ENCODE measurements at regions not wholly inside any gene's neighbourhood (a gene's known extent, or its start where the extent isn't known, plus 50 kb on each side); places are given as distances from the start of the nearest gene placed in this dataset.
A peak's percentile ranks its signal among the peaks of the same experiment; 100 is the strongest.
"Not testable (repeated sequence)": the region's sequence is repeated elsewhere in the genome, so short reads cannot be mapped to it uniquely, and the experiment has no call there.

DNA sequence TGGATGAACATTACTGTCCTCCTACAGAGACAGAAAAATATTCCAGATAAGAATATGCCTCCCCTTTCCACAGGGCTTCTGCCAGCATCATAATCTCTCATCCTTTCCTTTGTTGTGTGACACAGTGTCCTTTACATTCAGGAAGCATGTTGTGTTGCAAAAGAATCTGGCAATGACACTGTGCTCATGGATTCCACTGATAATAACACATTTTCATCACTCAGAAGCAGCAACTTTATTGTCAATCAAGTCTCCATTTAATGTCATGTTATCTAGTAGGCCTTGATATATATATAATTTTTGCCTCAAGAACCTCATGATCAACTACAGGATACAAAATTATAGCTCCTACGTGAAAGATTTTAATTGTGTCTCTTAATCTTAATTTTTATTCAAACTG, 833.9 kb downstream of the FSTL5 start:
- FAIRE-seq, result no peak

GRCh38 chr4:161321706-161322105, 842.1 kb downstream of the FSTL5 start:
- no peak for FAIRE-seq

GRCh38 chr4:161320377-161320776, 843.4 kb downstream of the FSTL5 start:
- no peak for FAIRE-seq

DNA sequence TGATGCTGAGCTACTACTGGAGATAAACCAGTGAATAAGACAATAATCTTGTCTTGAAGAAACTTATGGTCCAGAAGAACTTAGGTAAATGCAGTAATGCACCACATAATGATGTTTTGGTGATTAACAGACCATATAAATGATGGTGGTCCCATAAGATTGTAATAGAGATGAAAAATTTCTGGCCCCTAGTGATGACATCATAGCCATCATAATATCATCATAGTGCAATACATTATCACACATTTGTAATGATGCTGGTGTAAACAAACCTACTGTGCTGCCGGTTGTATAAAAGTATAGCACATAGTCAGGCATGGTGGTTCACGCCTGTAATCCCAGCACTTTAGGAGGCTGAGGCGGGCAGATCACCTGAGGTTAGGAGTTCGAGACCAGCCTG, 846.8 kb downstream of the FSTL5 start:
- FAIRE-seq, result no peak

DNA sequence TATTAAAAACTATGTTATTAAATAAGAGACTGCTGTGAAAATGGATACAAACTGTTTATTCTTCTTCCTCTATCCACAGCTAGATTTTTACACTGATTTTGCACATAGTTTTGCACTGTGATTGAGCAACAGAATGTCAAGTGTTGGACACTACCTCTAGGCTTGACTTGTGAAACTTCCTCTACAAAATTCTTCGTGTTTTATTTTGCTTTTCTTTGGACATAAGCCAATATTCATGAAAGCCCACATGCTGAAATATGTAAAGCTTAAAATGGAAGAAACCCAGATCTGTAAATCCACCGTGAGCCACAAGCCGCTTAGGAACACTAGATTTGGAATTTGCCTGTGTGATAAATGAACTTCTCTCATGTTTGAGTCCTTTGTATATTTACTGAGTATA, 849.4 kb downstream of the FSTL5 start:
- no peak for FAIRE-seq

DNA sequence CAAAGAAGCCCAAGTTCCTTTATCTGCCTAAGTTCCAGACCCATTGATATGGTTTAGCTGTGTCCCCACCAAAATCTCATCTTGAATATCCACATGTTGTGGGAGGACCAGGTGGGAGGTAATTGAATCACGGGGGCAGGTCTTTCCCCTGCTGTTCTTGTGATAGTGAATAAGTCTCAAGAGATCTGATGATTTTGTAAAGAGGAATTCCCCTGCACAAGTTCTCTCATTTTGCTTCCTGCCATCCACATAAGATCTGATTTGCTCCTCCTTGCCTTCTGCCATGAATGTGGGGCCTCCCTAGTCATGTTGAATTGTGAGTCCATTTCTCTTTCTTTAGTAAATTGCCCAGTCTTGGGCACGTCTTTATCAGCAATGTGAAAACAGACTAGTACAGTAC, 860.2 kb downstream of the FSTL5 start:
- FAIRE-seq, result no peak

DNA sequence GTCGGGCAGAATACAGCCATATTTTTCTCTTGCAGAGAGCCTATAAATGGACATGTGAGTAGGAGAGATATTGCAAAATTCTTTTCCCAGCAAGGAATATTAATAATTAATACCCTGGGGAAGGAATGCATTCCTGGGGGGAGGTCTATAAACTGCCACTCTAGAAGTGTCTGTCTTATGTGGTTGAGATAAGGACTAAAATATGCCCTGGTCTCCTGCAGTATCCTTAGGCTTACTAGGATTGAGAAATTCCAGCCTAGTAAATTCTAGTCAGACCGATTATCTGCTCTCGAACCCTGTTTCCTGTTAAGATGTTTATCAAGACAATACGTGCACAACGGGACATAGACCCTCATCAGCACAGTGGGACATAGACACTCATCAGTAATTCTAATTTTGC, 872.6 kb downstream of the FSTL5 start:
- no peak for FAIRE-seq

DNA sequence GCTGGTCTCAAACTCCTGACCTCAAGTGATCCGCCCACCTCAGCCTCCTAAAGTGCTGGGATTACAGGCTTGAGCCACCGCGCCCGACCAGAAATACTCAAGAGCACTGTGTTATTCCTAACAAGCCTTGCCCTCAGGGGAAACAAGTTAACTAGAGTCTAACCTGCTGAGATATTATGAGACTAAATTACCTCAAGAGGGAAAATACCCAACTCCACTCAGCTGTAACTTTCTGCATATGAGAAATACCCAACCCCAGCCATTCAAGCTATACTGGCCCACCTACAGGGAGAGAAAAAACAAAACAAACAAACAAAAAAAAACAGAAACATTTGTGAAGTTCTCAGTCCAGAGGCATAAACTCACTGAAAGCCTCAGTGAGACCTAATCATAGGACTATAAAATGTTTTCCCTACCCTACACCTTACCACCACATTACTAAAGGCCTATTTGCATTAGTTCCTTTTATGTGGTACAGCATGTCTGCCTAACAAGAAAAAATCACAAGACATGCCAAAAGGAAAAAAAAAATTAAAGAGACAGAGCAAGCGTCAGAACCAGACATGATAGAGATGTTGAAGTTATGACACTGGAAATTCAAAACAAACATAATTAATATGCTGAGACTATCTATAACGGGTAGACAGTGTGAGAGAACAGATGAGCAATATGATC, 876.0 kb downstream of the FSTL5 start:
- no peak for FAIRE-seq

- no peak for FAIRE-seq
Observed at GRCh38 chr4:161285461-161285860, 878.3 kb downstream of the FSTL5 start.

DNA sequence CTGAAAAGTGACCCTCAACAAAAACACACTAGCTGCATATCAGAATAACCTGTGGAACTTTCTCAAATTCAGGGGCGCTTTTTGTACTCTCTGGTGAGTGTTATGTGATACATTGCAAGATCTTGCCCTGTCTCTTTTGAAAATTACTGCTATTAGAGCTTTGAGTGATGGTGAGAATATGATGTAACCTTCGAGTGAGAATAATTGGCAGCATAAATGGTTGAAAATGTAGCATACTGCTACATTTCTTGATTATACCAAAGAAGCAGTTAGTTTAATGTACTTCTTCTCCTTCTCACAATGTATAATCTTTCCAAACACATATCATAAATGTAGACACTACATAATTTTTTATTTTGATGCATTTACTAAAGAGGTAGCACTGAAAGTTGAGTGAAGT, 882.9 kb downstream of the FSTL5 start:
- FAIRE-seq, result no peak

GRCh38 chr4:161279095-161279494, 884.7 kb downstream of the FSTL5 start:
- no peak for FAIRE-seq

GRCh38 chr4:161277150-161277787, 886.5 kb downstream of the FSTL5 start:
- not testable (repeated sequence) for FAIRE-seq

DNA sequence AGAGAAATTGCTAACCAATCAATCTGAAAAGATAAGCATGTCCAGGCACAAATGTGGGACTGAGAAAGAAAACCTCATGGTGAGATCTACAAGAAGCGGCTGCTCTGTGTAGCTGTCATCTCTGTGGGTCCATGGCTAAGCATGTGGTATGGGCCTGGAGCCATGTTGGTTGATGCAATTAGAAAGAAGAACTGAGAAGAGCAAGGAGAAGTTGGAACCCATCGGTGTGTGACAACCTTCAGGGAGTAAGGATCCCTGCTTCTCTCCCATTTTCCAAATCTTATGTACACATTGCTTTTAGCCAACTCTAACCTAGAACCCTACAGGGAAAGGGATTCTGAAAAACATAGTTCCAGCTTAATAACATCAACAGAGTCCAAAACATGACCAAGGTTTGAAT, 890.2 kb downstream of the FSTL5 start:
- no peak for FAIRE-seq

- no peak for FAIRE-seq
Observed at GRCh38 chr4:161260819-161261218, 903.0 kb downstream of the FSTL5 start.

DNA sequence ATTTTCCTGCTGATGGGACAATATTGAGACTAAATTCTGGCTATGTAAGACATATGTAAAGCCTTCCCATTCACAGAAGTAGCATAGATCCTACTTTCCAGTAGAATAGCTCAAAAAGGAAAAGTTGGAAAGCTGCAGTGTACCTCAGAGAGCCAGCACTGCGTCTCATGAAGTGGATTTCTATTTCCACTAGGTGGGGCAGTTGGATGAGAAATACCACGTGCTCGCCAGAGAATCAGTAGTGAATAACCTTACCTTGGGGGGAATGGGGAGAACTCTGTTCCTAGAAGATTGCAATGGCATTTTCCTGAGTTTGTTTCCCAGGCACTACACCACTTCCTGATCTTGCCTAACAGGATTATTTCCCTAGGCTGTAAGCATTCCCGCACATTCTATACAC, 907.1 kb downstream of the FSTL5 start:
- no peak for FAIRE-seq

DNA sequence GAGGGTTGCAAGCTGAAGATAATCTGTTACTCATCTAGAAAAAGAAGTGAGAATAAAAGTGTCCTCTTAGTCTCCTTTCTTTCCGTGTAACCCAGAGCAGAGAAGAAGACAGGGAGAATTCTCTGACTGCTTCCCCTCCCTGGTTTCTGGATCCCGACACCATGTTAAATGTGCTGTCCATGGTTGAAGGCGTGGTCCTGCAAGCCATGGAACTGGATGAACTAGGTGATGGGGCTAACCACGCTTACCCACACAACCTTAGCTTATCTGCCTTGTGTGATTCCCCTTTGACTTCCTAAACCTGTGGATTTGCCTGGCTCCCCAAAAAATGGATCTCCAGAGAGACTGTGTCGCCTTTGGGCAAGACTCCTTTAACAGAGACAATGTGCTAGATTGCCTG, 907.6 kb downstream of the FSTL5 start:
- FAIRE-seq, result no peak

DNA sequence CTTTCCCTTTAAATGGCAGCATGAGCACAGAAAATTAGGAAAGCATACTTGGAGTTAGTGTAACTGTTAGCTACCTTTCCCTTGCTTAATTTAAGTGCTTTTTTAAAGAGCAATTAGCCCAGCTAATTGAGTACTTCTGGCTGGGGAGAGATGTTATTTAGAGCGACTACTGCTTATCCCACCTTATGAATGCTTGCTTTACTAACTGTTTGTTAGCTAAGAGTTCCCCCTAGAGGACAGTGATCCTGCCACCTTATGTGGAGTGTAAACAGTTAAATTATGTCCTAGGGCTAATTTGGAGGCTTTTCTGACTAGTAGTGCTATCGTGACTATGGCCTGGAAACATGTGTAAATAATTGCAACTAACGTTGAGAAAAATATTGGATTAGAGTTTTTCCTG, 909.4 kb downstream of the FSTL5 start:
- no peak for FAIRE-seq

DNA sequence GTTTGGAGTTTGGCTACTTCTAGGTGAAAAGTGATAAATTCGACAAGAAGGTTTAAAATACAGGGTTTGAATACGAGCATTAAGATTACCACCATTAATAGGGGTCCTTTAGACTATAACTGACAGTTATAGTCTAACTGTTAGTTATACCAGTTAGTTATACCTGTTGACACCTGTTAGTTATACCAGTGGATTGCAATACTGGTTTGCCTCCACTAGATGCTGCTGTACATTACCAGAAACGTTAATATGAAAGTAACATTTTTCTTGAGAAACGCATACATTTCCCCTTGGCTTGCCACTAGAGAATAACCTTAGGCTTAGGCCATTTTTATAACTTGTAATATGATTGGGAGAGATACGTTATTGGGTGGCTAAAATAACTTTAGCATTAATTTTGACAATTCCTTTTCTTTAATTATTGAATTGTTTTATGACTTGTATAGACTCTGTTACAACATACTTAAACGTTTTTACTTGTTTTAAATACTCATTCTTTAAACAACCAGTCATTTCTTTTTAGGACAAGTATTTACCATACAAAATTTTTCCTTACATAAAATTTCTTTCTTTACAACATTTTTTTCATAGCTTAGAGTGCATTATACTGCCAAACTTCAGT, 911.2 kb downstream of the FSTL5 start:
- FAIRE-seq, result peak; percentile 23

- FAIRE-seq, result no peak
Observed at GRCh38 chr4:161249779-161250440, 913.9 kb downstream of the FSTL5 start.

- no peak for FAIRE-seq
Observed at GRCh38 chr4:161248880-161249279, 914.9 kb downstream of the FSTL5 start.

GRCh38 chr4:161247831-161248230, 916.0 kb downstream of the FSTL5 start:
- FAIRE-seq, result no peak

DNA sequence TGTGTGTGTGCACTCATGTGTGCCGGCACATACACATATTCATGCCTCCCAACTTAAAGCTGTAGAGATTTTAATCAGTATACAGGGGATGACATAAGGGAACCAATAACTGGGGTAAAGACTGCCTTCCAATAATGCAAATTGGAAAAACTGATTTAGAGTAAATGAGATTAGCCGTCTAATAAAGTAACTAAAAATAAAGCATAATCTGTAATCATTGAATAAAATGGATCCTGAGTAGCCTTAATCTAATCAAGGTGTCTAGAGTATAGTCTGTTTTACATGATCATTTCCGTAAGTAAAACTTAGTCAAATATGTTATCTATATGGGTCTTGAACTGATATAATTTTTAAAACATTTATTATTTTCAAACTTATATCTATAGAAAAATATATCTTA, 925.8 kb downstream of the FSTL5 start:
- FAIRE-seq, result no peak

- FAIRE-seq, result no peak
Observed at GRCh38 chr4:161237495-161237894, 926.3 kb downstream of the FSTL5 start.

- FAIRE-seq, result no peak
Observed at GRCh38 chr4:161225327-161225726, 938.5 kb downstream of the FSTL5 start.

All from G401.6 (cell line).